HuH-7 (cell line): ENCODE measurements at regions not wholly inside any gene's neighbourhood (a gene's known extent, or its start where the extent isn't known, plus 50 kb on each side); places are given as distances from the start of the nearest gene placed in this dataset.

Experiments used
- DNase-seq: peaks from one replicate; pipeline ENCODE4 v3.0.0; 2011; ENCODE audit warnings: low spot score

- DNase-seq = no peak
Measured at GRCh38 chr12:113521708-113522107, 50.0 kb upstream of the LHX5 start.
